Neural progenitor cell (in vitro differentiated cells): ENCODE measurements at regions not wholly inside any gene's neighbourhood (a gene's known extent, or its start where the extent isn't known, plus 50 kb on each side); places are given as distances from the start of the nearest gene placed in this dataset.

ENCODE experiments used
- CTCF ChIP-seq: fragments of 200-600 bp; sonication (generic); IDR thresholded peaks from 2 replicates; pipeline ENCODE4 v1.5.1; 2017; ENCODE audit warnings: antibody characterized with exemption, mild to moderate bottlenecking
- EZH2 ChIP-seq: fragments of 200-600 bp; sonication (generic); IDR thresholded peaks from 2 replicates; pipeline ENCODE4 v1.6.1; 2017; ENCODE audit warnings: antibody characterized with exemption, mild to moderate bottlenecking, moderate library complexity

- TF ChIP-seq CTCF, result no peak
- no peak for TF ChIP-seq EZH2
Observed at GRCh38 chr1:69157046-69157756, 410.5 kb upstream of the LRRC7 start.
